HepG2 (cell line): ENCODE measurements at regions not wholly inside any gene's neighbourhood (a gene's known extent, or its start where the extent isn't known, plus 50 kb on each side); places are given as distances from the start of the nearest gene placed in this dataset.

Source experiments
- ATAC-seq: fragments of 200-7000 bp; cut with Tn5 transposase; 3 replicates; pipeline ENCODE4 v1.9.1; 2020; ENCODE audit warnings: mild to moderate bottlenecking, moderate library complexity
- BruUV-seq: library from RNA; stranded (reverse); fragments of 400-500 nt; replicated peaks from 2 replicates; lab custom pipeline; 2021; lab: Mats Ljungman, UMichigan
- CTCF ChIA-PET: fragments of 300-600 bp; formaldehyde crosslinking; extraction: SDS; loops from one replicate; lab custom pipeline; 2021; ENCODE audit warnings: low total read pairs, inconsistent platforms, low intra/inter-chr PET ratio; lab: Yijun Ruan, JAX
- POLR2A ChIA-PET: fragments of 350-600 bp; sonication (Branson Sonifier 250); formaldehyde crosslinking; loops from one replicate; lab custom pipeline; 2020; ENCODE audit warnings: antibody characterized with exemption, inconsistent platforms; lab: Yijun Ruan, JAX
- DNase-seq: peaks from one replicate; pipeline ENCODE4 v3.0.0-alpha.2; 2015; ENCODE audit warnings: low spot score
- FAIRE-seq: peaks from 3 replicates; lab custom pipeline; 2011; peaks lifted over from hg19 to GRCh38; lab: Jason Lieb, UNC
- H2AFZ ChIP-seq: one replicate; pipeline ENCODE4 v1.6.1; 2011; ENCODE audit warnings: low read length, inconsistent platforms
- H3K27ac ChIP-seq: fragments of 300-600 bp; 3 replicates; pipeline ENCODE4 v1.8.0; 2011; ENCODE audit warnings: mixed run types, mild to moderate bottlenecking, mixed read lengths, low read length, inconsistent platforms; ENCODE audit not compliant: insufficient read depth; ENCODE audit errors: extremely low read length
- H3K27me3 ChIP-seq, 2 experiments: fragments of 200-600 bp in 1 of 2; 2 replicates in 1 of 2; 3 replicates in 1 of 2; pipeline versions ENCODE4 v1.6.0 to v1.8.0; 2011; ENCODE audit warnings: low read length in 2 of 2, mild to moderate bottlenecking in 2 of 2, moderate library complexity in 2 of 2, inconsistent platforms in 1 of 2; ENCODE audit not compliant: insufficient read depth in 2 of 2, control insufficient read depth in 1 of 2
- H3K36me3 ChIP-seq, 2 experiments: fragments of 200-600 bp in 1 of 2; replicated peaks in 1 of 2; 2 replicates in 1 of 2; 3 replicates in 1 of 2; pipeline versions ENCODE4 v1.5.1 to v1.8.0; 2011; ENCODE audit warnings: low read length in 2 of 2, inconsistent platforms in 1 of 2; ENCODE audit not compliant: insufficient read depth in 2 of 2, control insufficient read depth in 1 of 2
- H3K4me1 ChIP-seq: 2 replicates; pipeline ENCODE4 v1.5.1; 2012; ENCODE audit warnings: low read length, inconsistent platforms; ENCODE audit not compliant: insufficient read depth
- H3K4me2 ChIP-seq: 2 replicates; pipeline ENCODE4 v1.6.0; 2011; ENCODE audit warnings: low read depth, low read length, inconsistent platforms
- H3K4me3 ChIP-seq, 3 experiments: fragments of 200-600 bp in 1 of 3; sonication (generic), shearing (Covaris generic) in 1 of 3; replicated peaks in 1 of 3; 2 replicates each; pipeline ENCODE4 v1.5.1; 2011 to 2016; ENCODE audit warnings: low read length in 3 of 3, inconsistent platforms in 2 of 3, low read depth in 2 of 3, mild to moderate bottlenecking in 2 of 3, control low read depth in 1 of 3, mixed read lengths in 1 of 3; ENCODE audit not compliant: insufficient read depth in 1 of 3
- H3K79me2 ChIP-seq: one replicate; pipeline ENCODE4 v1.6.1; 2011; ENCODE audit warnings: low read length, inconsistent platforms; ENCODE audit not compliant: insufficient read depth
- H3K9ac ChIP-seq: 2 replicates; pipeline ENCODE4 v1.6.0; 2011; ENCODE audit warnings: mild to moderate bottlenecking, low read depth, low read length, inconsistent platforms; ENCODE audit not compliant: insufficient read depth
- H3K9me3 ChIP-seq: 2 replicates; pipeline ENCODE4 v1.5.1; 2012; ENCODE audit warnings: mild to moderate bottlenecking, low read length
- H4K20me1 ChIP-seq: 2 replicates; pipeline ENCODE4 v1.6.0; 2011; ENCODE audit warnings: inconsistent platforms, mild to moderate bottlenecking, low read length, moderate library complexity; ENCODE audit not compliant: insufficient read depth
- DDIT3 ChIP-seq: sonication (generic); formaldehyde crosslinking; IDR thresholded peaks from 2 replicates; pipeline ENCODE4 v1.4.0; 2020; ENCODE audit warnings: mild to moderate bottlenecking, missing genetic modification reagents
- HMG20B ChIP-seq: conservative IDR thresholded peaks from 2 replicates; pipeline ENCODE4 v1.6.1; 2016; ENCODE audit warnings: missing genetic modification reagents, missing compliant biosample characterization
- MBNL3 ChIP-seq: fragments of 250-450 bp; sonication (Bioruptor Pico); conservative IDR thresholded peaks from 2 replicates; pipeline ENCODE4 v1.8.0; 2022; ENCODE audit warnings: mild to moderate bottlenecking, inconsistent platforms
- NCOA1 ChIP-seq: sonication (generic); formaldehyde crosslinking; IDR thresholded peaks from 2 replicates; pipeline ENCODE4 v1.9.0; 2021; ENCODE audit warnings: missing genetic modification reagents
- RNF2 ChIP-seq: fragments of 450-650 bp; conservative IDR thresholded peaks from 2 replicates; pipeline ENCODE4 v1.6.1; 2016; ENCODE audit warnings: low read depth
- SIX1 ChIP-seq: sonication (generic); formaldehyde crosslinking; IDR thresholded peaks from 2 replicates; pipeline ENCODE4 v1.4.0; 2020; ENCODE audit warnings: missing genetic modification reagents, borderline replicate concordance
- TEAD2 ChIP-seq: sonication (generic); formaldehyde crosslinking; IDR thresholded peaks from 2 replicates; pipeline ENCODE4 v1.9.0; 2021; ENCODE audit warnings: missing genetic modification reagents
- ZBTB49 ChIP-seq: sonication (generic); formaldehyde crosslinking; IDR thresholded peaks from 2 replicates; pipeline ENCODE4 v1.4.0; 2020; ENCODE audit warnings: missing genetic modification reagents, borderline replicate concordance
- ZC3H13 ChIP-seq: sonication (generic); formaldehyde crosslinking; IDR thresholded peaks from 2 replicates; pipeline ENCODE4 v1.8.1; 2023; ENCODE audit warnings: mild to moderate bottlenecking, missing genetic modification reagents, moderate library complexity
- ZNF224 ChIP-seq: sonication (generic); formaldehyde crosslinking; IDR thresholded peaks from 2 replicates; pipeline ENCODE4 v1.5.0; 2020; ENCODE audit warnings: mild to moderate bottlenecking, missing genetic modification reagents
- ZNF616 ChIP-seq: sonication (generic); formaldehyde crosslinking; IDR thresholded peaks from 2 replicates; pipeline ENCODE4 v1.5.0; 2020; ENCODE audit warnings: low read depth, mild to moderate bottlenecking, missing genetic modification reagents
- WGBS: methylation state at CpG from one replicate; pipeline ENCODE4 v1.1.6; 2017; ENCODE audit warnings: low lambda C conversion rate; 5-methylcytosine and 5-hydroxymethylcytosine counted together
- in situ Hi-C: cut with HindIII; loops from 2 replicates; pipeline ENCODE4 v1.10.0; 2017; ENCODE audit warnings: low pct_unique_long_range_greater_than_20kb; ENCODE audit not compliant: extremely low pct_ligation_motif_present
- intact Hi-C: fragments of 100-400 bp; cut with micrococcal nuclease; formaldehyde crosslinking; loops from one replicate; pipeline ENCODE4 v1.10.0; 2022; ENCODE audit not compliant: unreplicated experiment

GRCh38 chr9:12510551-12510950 lies 182.6 kb upstream of the TYRP1 start (continued):
- TF ChIP-seq ZBTB49 (CRISPR knock-in tag) (no peak), DDIT3 (no peak), NCOA1 (CRISPR knock-in tag) (no peak), ZNF616 (CRISPR knock-in tag) (no peak)

GRCh38 chr9:12511726-12512125 lies 181.5 kb upstream of the TYRP1 start:
- no peak overlapping the region for H3K4me2 ChIP-seq
- H3K4me3 ChIP-seq, result no peak overlapping the region
- H3K79me2 ChIP-seq, result no peaks in the 10 kb centered on the region
- H3K27me3 ChIP-seq, result no peaks in the 10 kb centered on the region
- H3K9me3 ChIP-seq, result no peaks in the 10 kb centered on the region
- H3K4me1 ChIP-seq, result no peaks in the 10 kb centered on the region
- TF ChIP-seq MBNL3 (CRISPR knock-in tag) (no peak), ZNF224 (CRISPR knock-in tag) (no peak), RNF2 (no peak), SIX1 (CRISPR knock-in tag) (no peak), HMG20B (no peak), TEAD2 (no peak), ZC3H13 (CRISPR knock-in tag) (no peak)
- TF ChIP-seq, all 625 proteins: peak for 0
- Histone ChIP-seq H3K36me3 (no peaks in the 10 kb centered on the region), H3K9ac (no peak overlapping the region), H3K27ac (no peak overlapping the region), H2AFZ (no peak overlapping the region), H4K20me1 (no peaks in the 10 kb centered on the region)
- DNase-seq (no peak), FAIRE-seq (no peak), ATAC-seq (no peak)
- CTCF ChIA-PET, result no interaction called here
- no TSS peak for BruUV-seq
- intact Hi-C loops, result no loop called here
- POLR2A ChIA-PET, result no interaction called here
- 3% methylated on average over 1 of the region's 1 CpG for WGBS
- in situ Hi-C loops, result no loop called here
